ENCODE measurements at regions not wholly inside any gene's neighbourhood (a gene's known extent, or its start where the extent isn't known, plus 50 kb on each side); places are given as distances from the start of the nearest gene placed in this dataset.

GRCh38 chr3:153410517-153410916, 248.5 kb downstream of the RAP2B start (continued):
- TF ChIP-seq IRF3 (IDR thresholded peaks at IDR 0.05) (no peak), RBBP5 (conservative IDR thresholded peaks at IDR 0.05) (no peak)

GRCh38 chr3:153414982-153415381, 253.0 kb downstream of the RAP2B start:
- Histone ChIP-seq H4K20me1 (ENCODE audit: control insufficient read depth, insufficient read depth) (no peaks in the 10 kb centered on the region), H3K9me3 (replicated peaks; ENCODE audit: control insufficient read depth, insufficient read depth, low read length) (no peaks in the 10 kb centered on the region; the same call in 2 of the 3 replicates), H3K79me2 (ENCODE audit: control insufficient read depth, insufficient read depth, low read length) (no peaks in the 10 kb centered on the region), H3K27ac (ENCODE audit: control insufficient read depth, insufficient read depth) (no peak overlapping the region), H3K4me3 (no peak overlapping the region), H3K27me3 (replicated peaks in 1 of 2; ENCODE audit: control insufficient read depth in 2 of 2, insufficient read depth in 2 of 2, low read length in 1 of 2) (no peaks in the 10 kb centered on the region), H3K4me1 (ENCODE audit: control insufficient read depth, insufficient read depth, low read length) (no peaks in the 10 kb centered on the region), H3K9ac (ENCODE audit: control insufficient read depth, insufficient read depth, low read length) (no peak overlapping the region), H2AFZ (ENCODE audit: control insufficient read depth, low read depth, low read length) (no peak overlapping the region), H3K36me3 (ENCODE audit: control insufficient read depth in 2 of 2, insufficient read depth in 2 of 2, low read length in 1 of 2) (no peaks in the 10 kb centered on the region), H3K4me2 (ENCODE audit: control insufficient read depth, insufficient read depth) (no peak overlapping the region)
- ChIA-PET POLR2A (no interaction called here), CTCF (interaction anchor here (0.6 kb wide), 1 partner anchor 144 kb away, joined by 3 read pairs; no protein-coding TSS in a partner anchor), RAD21 (ENCODE audit: unreplicated experiment) (interaction anchor here (0.6 kb wide), 2 partner anchors 13 to 367 kb away, joined by 3 to 4 read pairs; no protein-coding TSS in a partner anchor), SMC1A (ENCODE audit: uncharacterized antibody, unreplicated experiment) (no interaction called here)
- intact Hi-C loops (cut with micrococcal nuclease; ENCODE audit: unreplicated experiment) (no loop called here), in situ Hi-C loops (cut with MboI) (no loop called here)
- BruUV-seq (replicated peaks): no TSS peak
- FAIRE-seq (no peak), ATAC-seq (no peak), DNase-seq (ENCODE audit: low read depth, low spot score) (no peak)
- WGBS (ENCODE audit: insufficient coverage, insufficient replicate concordance, low lambda C conversion rate, missing lambda C conversion rate): 68% methylated on average over 2 of the region's 2 CpGs
- TF ChIP-seq PML (IDR thresholded peaks at IDR 0.05; ENCODE audit: low read length) (no peak), ZZZ3 (IDR thresholded peaks at IDR 0.05; ENCODE audit: control insufficient read depth, insufficient read length, low read depth) (no peak), CUX1 (IDR thresholded peaks at IDR 0.05; ENCODE audit: insufficient replicate concordance, low read depth, low read length) (no peak), ASH2L (IDR thresholded peaks at IDR 0.05; ENCODE audit: borderline replicate concordance, low read depth) (no peak), KLF5 (IDR thresholded peaks at IDR 0.05; ENCODE audit: partially characterized antibody) (no peak), NR2C2 (IDR thresholded peaks at IDR 0.05; ENCODE audit: borderline replicate concordance, control insufficient read depth, insufficient read length, low read depth) (no peak), FOXM1 (IDR thresholded peaks at IDR 0.05; ENCODE audit: low read depth, low read length) (no peak), SMARCA5 (IDR thresholded peaks at IDR 0.05) (no peak), MEF2B (IDR thresholded peaks at IDR 0.05; ENCODE audit: partially characterized antibody, poor library complexity, severe bottlenecking) (no peak), CBX5 (IDR thresholded peaks at IDR 0.05; ENCODE audit: low read depth) (no peak), ZNF217 (IDR thresholded peaks at IDR 0.05) (no peak), ZBTB40 (IDR thresholded peaks at IDR 0.05; ENCODE audit: borderline replicate concordance) (no peak)

All from GM12878 (cell line).